Heart right ventricle (tissue), 16 donors: ENCODE measurements at regions not wholly inside any gene's neighbourhood (a gene's known extent, or its start where the extent isn't known, plus 50 kb on each side); places are given as distances from the start of the nearest gene placed in this dataset.

Source experiments
- ATAC-seq, 8 donors: fragments of 200-7000 bp; cut with Tn5 transposase; one replicate each; pipeline ENCODE4 v1.9.1; 2020; ENCODE audit warnings: mild to moderate bottlenecking in 8 of 8, moderate library complexity in 8 of 8, moderate number of reproducible peaks in 1 of 8
- DNase-seq, 2 donors: peaks; one replicate each; pipeline ENCODE4 v3.0.0-alpha.2; 2020
- H3K27ac ChIP-seq, 10 donors: fragments of 200-600 bp; sonication (generic) in 2 of 10; one replicate each; pipeline versions ENCODE4 v1.5.0 to v1.8.0; 2020 to 2022; ENCODE audit warnings: mild to moderate bottlenecking in 3 of 10
- H3K27me3 ChIP-seq, 7 donors: fragments of 200-600 bp; one replicate each; pipeline ENCODE4 v1.8.0; 2021 to 2022; ENCODE audit warnings: mild to moderate bottlenecking in 2 of 7
- H3K36me3 ChIP-seq, 9 donors: fragments of 200-600 bp; sonication (generic) in 1 of 9; one replicate each; pipeline versions ENCODE4 v1.5.0 to v1.8.0; 2020 to 2022; ENCODE audit warnings: mild to moderate bottlenecking in 2 of 9
- H3K4me1 ChIP-seq, 9 donors: fragments of 200-600 bp; sonication (generic) in 1 of 9; one replicate each; pipeline versions ENCODE4 v1.5.0 to v1.8.0; 2020 to 2022; ENCODE audit warnings: mild to moderate bottlenecking in 4 of 9
- H3K4me3 ChIP-seq, 10 donors: fragments of 200-600 bp; sonication (generic) in 2 of 10; one replicate each; pipeline versions ENCODE4 v1.5.0 to v1.8.0; 2020 to 2022; ENCODE audit warnings: mild to moderate bottlenecking in 7 of 10, moderate library complexity in 2 of 10
- H3K9me3 ChIP-seq, 11 donors: fragments of 200-600 bp in 10 of 11; sonication (generic) in 2 of 11; one replicate each; pipeline versions ENCODE4 v1.5.0 to v1.8.0; 2013 to 2022; ENCODE audit warnings: mild to moderate bottlenecking in 2 of 11, control low read depth in 1 of 11, moderate library complexity in 1 of 11
- CTCF ChIP-seq, 9 donors: fragments of 200-600 bp; sonication (generic) in 2 of 9; IDR thresholded peaks; one replicate each; pipeline versions ENCODE4 v1.5.0 to v1.8.0; 2021 to 2022; ENCODE audit warnings: antibody characterized with exemption in 9 of 9, mild to moderate bottlenecking in 5 of 9, moderate library complexity in 1 of 9
- WGBS, 2 donors: extraction: QIAGEN DNeasy Blood & Tissue Kit; methylation state at CpG; one replicate each; pipeline ENCODE4 v1.1.7; 2013; ENCODE audit warnings: inconsistent platforms in 1 of 2; 5-methylcytosine and 5-hydroxymethylcytosine counted together
- intact Hi-C, 10 donors: fragments of 100-400 bp; cut with DNase I; formaldehyde crosslinking; loops; one replicate each; pipeline versions ENCODE4 v1.11.1 to v1.14.2; 2022
- donor health status: Arrhythmogenic right ventricular cardiomyopathy.
- donor health status: ischemic (EF 13 %, LVEDD 7.1; RV severe dilation, severe dysfunction).
- donor health status: healthy with polysubstance abuse.
- donor health status: DM: no; HTN: yes; CAD: no.
- donor health status: DM: no; HTN: no; CAD: no.
- donor health status: ischemic (EF 25% LVEDD 6.9; RV normal size, moderate dysfunction).
- donor health status: ischemic (EF 25% LVEDD 5.7; RV mildly dilated, moderate dysfunction).
- donor health status: healthy.
- donor health status: DM: yes; HTN: yes; CAD: no.
- donor health status: Ischemic cardiomyopathy.
- donor health status: ischemic (EF 35%, LVEDD 5.7; RV mildly dilated, moderate dysfunction).
- donor health status: nonischemic (EF 11% LVEDD 7.7; RV severe dilation, severe dysfunction).
- donor health status: DM: yes; HTN: yes; CAD: no.
- donor health status: PGD.
- donor health status: ischemic (EF 29% LVEDD 5.4; RV normal size, mild dysfunction).
- donor health status: nonischemic (EF 23%, LVEDD 6.1; RV moderate dilation, normal function).

GRCh38 chrX:113699939-113700338, 859.3 kb upstream of the AMOT start:
- ATAC-seq (no peak), DNase-seq (no peak)
- WGBS, 2 donors, result 93 to 97% methylated on average over 3 of the region's 3 CpGs
- Histone ChIP-seq H3K4me3 (no peak overlapping the region), H3K36me3 (no peaks in the 10 kb centered on the region), H3K4me1 (no peaks in the 10 kb centered on the region), H3K9me3 (peaks cover 0 to 10% (median 0%) of the 10 kb centered on the region in 11 donors), H3K27me3 (no peaks in the 10 kb centered on the region), H3K27ac (no peak overlapping the region)
- intact Hi-C loops, result no loop called here
- no peak for TF ChIP-seq CTCF (IDR thresholded peaks at IDR 0.05)

GRCh38 chrX:113675278-113675677, 834.6 kb upstream of the AMOT start:
- Histone ChIP-seq H3K4me1 (no peaks in the 10 kb centered on the region), H3K9me3 (no peaks in the 10 kb centered on the region), H3K27me3 (peaks cover 0 to 22% (median 0%) of the 10 kb centered on the region in 7 donors), H3K4me3 (no peak overlapping the region), H3K36me3 (no peaks in the 10 kb centered on the region), H3K27ac (no peak overlapping the region)
- DNase-seq, result no peak
- TF ChIP-seq CTCF (IDR thresholded peaks at IDR 0.05), result no peak
- intact Hi-C loops, result no loop called here
- WGBS, 2 donors, result 87 to 95% methylated on average over 1 of the region's 1 CpG
- ATAC-seq, result no peak

- TF ChIP-seq CTCF (IDR thresholded peaks at IDR 0.05), result no peak
- no peak for ATAC-seq
- H3K36me3 ChIP-seq, result no peaks in the 10 kb centered on the region
- H3K4me3 ChIP-seq, result no peak overlapping the region
- 84 to 86% methylated on average over 2 of the region's 2 CpGs for WGBS, 2 donors
- no peak overlapping the region for H3K27ac ChIP-seq
- intact Hi-C loops, result no loop called here
- no peak for DNase-seq
- peaks cover 0 to 6% (median 0%) of the 10 kb centered on the region in 11 donors for H3K9me3 ChIP-seq
- no peaks in the 10 kb centered on the region for H3K4me1 ChIP-seq
- H3K27me3 ChIP-seq, result peaks cover 0 to 31% (median 0%) of the 10 kb centered on the region in 7 donors
Measured at GRCh38 chrX:113651306-113651705, 810.7 kb upstream of the AMOT start.

- TF ChIP-seq CTCF (IDR thresholded peaks at IDR 0.05), result no peak
- WGBS, 2 donors, result 64 to 83% methylated on average over 3 of the region's 3 CpGs
- peaks cover 0 to 11% (median 0%) of the 10 kb centered on the region in 11 donors for H3K9me3 ChIP-seq
- H3K27me3 ChIP-seq, result no peaks in the 10 kb centered on the region
- ATAC-seq, result no peak
- DNase-seq, result no peak
- H3K4me1 ChIP-seq, result no peaks in the 10 kb centered on the region
- no peak overlapping the region for H3K27ac ChIP-seq
- H3K4me3 ChIP-seq, result no peak overlapping the region
- H3K36me3 ChIP-seq, result no peaks in the 10 kb centered on the region
- intact Hi-C loops, result no loop called here
Measured at GRCh38 chrX:113644426-113644825, 803.8 kb upstream of the AMOT start.
